ENCODE measurements at regions not wholly inside any gene's neighbourhood (a gene's known extent, or its start where the extent isn't known, plus 50 kb on each side); places are given as distances from the start of the nearest gene placed in this dataset.

GRCh38 chr5:52491818-52492217 lies 295.9 kb upstream of the ITGA1 start:
- no peak for DNase-seq (ENCODE audit: low read depth, low spot score)
- H3K36me3 ChIP-seq (ENCODE audit: insufficient read depth, low read length): no peaks in the 10 kb centered on the region
- TF ChIP-seq POLR2AphosphoS5 (IDR thresholded peaks at IDR 0.05; ENCODE audit: borderline replicate concordance, low read depth, low read length) (no peak), EZH2 (IDR thresholded peaks at IDR 0.05) (no peak), FOXP2 (optimal IDR thresholded peaks at IDR 0.05; ENCODE audit: control extremely low read depth, extremely low read length, insufficient read depth) (no peak)
- no peak overlapping the region for H3K27ac ChIP-seq
- no peak overlapping the region for H3K4me3 ChIP-seq
- no peak overlapping the region for H3K9ac ChIP-seq (ENCODE audit: insufficient read length)
- H3K9me3 ChIP-seq (ENCODE audit: low read depth, low read length): no peaks in the 10 kb centered on the region

DNA sequence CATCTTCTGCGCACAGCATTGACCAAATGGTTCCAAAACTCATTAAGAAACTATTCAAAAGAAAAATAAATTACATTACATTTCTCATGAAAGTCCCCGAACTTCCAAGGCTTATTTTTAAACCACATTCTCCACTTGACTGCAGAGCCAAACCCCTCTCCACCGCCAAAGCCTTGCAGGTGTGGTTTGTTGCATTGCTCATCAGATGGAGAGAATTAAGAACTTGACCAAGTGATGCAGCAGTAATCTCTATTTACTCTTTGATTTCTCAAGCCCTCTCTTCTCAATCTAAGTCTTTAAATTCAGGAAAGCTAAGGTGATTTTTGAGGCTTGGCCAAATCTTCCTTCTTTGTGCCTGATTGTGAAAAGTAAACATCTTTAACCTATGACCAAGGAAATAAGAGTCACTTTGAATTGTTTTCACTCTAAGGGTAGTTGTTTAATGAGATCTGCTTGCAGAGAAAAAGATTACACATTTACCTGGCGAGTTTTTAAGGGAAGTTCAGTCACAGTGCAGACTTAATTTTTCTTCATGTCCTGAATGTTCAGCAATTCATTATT lies 290.5 kb upstream of the ITGA1 start:
- TF ChIP-seq FOXP2 (optimal IDR thresholded peaks at IDR 0.05; ENCODE audit: control extremely low read depth, extremely low read length, insufficient read depth) (no peak), POLR2AphosphoS5 (IDR thresholded peaks at IDR 0.05; ENCODE audit: borderline replicate concordance, low read depth, low read length) (no peak), EZH2 (IDR thresholded peaks at IDR 0.05) (no peak)
- DNase-seq (ENCODE audit: low read depth, low spot score): no peak
- Histone ChIP-seq H3K4me3 (no peak overlapping the region), H3K36me3 (ENCODE audit: insufficient read depth, low read length) (no peaks in the 10 kb centered on the region), H3K9ac (ENCODE audit: insufficient read length) (no peak overlapping the region), H3K27ac (no peak overlapping the region), H3K9me3 (ENCODE audit: low read depth, low read length) (no peaks in the 10 kb centered on the region)

DNA sequence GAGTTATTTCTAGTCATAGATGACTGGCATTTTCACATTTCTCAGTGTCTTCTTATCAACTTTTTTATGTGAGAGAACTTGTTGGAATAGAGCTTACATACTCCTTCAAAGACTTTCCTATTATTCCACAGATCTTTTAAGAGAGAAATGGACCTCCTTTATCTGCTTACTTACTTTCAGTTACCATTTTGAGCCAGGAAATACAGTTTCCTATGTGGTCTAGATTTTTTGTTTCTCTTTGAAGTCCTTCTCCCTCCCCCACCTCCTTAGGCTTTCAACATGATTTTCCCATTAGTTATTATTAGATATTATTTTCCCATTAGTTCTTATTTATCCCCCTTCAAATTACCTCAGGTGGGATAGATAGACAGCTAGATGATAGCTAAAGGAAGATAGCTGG lies 289.1 kb upstream of the ITGA1 start:
- no peak overlapping the region for H3K9ac ChIP-seq (ENCODE audit: insufficient read length)
- DNase-seq (ENCODE audit: low read depth, low spot score): no peak

GRCh38 chr5:52502460-52502999 lies 285.2 kb upstream of the ITGA1 start:
- no peak overlapping the region for H3K4me3 ChIP-seq

More for the DNA sequence above, 289.1 kb upstream of the ITGA1 start:
- H3K9me3 ChIP-seq (ENCODE audit: low read depth, low read length): no peaks in the 10 kb centered on the region
- H3K27ac ChIP-seq: no peak overlapping the region
- no peaks in the 10 kb centered on the region for H3K36me3 ChIP-seq (ENCODE audit: insufficient read depth, low read length)
- TF ChIP-seq POLR2AphosphoS5 (IDR thresholded peaks at IDR 0.05; ENCODE audit: borderline replicate concordance, low read depth, low read length): no peak
- no peak for TF ChIP-seq FOXP2 (optimal IDR thresholded peaks at IDR 0.05; ENCODE audit: control extremely low read depth, extremely low read length, insufficient read depth)
- TF ChIP-seq EZH2 (IDR thresholded peaks at IDR 0.05): no peak
- no peak overlapping the region for H3K4me3 ChIP-seq

GRCh38 chr5:52504584-52505240 lies 283.0 kb upstream of the ITGA1 start:
- no peak overlapping the region for H3K9ac ChIP-seq (ENCODE audit: insufficient read length)
- no peak overlapping the region for H3K4me3 ChIP-seq
- TF ChIP-seq POLR2AphosphoS5 (IDR thresholded peaks at IDR 0.05; ENCODE audit: borderline replicate concordance, low read depth, low read length) (no peak), EZH2 (IDR thresholded peaks at IDR 0.05) (no peak), FOXP2 (optimal IDR thresholded peaks at IDR 0.05; ENCODE audit: control extremely low read depth, extremely low read length, insufficient read depth) (no peak)
- no peak overlapping the region for H3K27ac ChIP-seq
- no peaks in the 10 kb centered on the region for H3K9me3 ChIP-seq (ENCODE audit: low read depth, low read length)
- no peaks in the 10 kb centered on the region for H3K36me3 ChIP-seq (ENCODE audit: insufficient read depth, low read length)
- DNase-seq (ENCODE audit: low read depth, low spot score): no peak

More at GRCh38 chr5:52502460-52502999, 285.2 kb upstream of the ITGA1 start:
- Histone ChIP-seq H3K36me3 (ENCODE audit: insufficient read depth, low read length) (no peaks in the 10 kb centered on the region), H3K27ac (no peak overlapping the region), H3K9ac (ENCODE audit: insufficient read length) (no peak overlapping the region), H3K9me3 (ENCODE audit: low read depth, low read length) (no peaks in the 10 kb centered on the region)
- no peak for DNase-seq (ENCODE audit: low read depth, low spot score)
- no peak for TF ChIP-seq EZH2 (IDR thresholded peaks at IDR 0.05)
- no peak for TF ChIP-seq POLR2AphosphoS5 (IDR thresholded peaks at IDR 0.05; ENCODE audit: borderline replicate concordance, low read depth, low read length)
- TF ChIP-seq FOXP2 (optimal IDR thresholded peaks at IDR 0.05; ENCODE audit: control extremely low read depth, extremely low read length, insufficient read depth): no peak

- H3K36me3 ChIP-seq (ENCODE audit: insufficient read depth, low read length): no peaks in the 10 kb centered on the region
- TF ChIP-seq EZH2 (IDR thresholded peaks at IDR 0.05): no peak
- no peak for TF ChIP-seq POLR2AphosphoS5 (IDR thresholded peaks at IDR 0.05; ENCODE audit: borderline replicate concordance, low read depth, low read length)
- no peak for TF ChIP-seq FOXP2 (optimal IDR thresholded peaks at IDR 0.05; ENCODE audit: control extremely low read depth, extremely low read length, insufficient read depth)
- no peak overlapping the region for H3K4me3 ChIP-seq
- H3K9ac ChIP-seq (ENCODE audit: insufficient read length): no peak overlapping the region
- DNase-seq (ENCODE audit: low read depth, low spot score): no peak
- no peaks in the 10 kb centered on the region for H3K9me3 ChIP-seq (ENCODE audit: low read depth, low read length)
- no peak overlapping the region for H3K27ac ChIP-seq
These were observed 270.0 kb upstream of the ITGA1 start for GRCh38 chr5:52517667-52518066.

- H3K9ac ChIP-seq (ENCODE audit: insufficient read length): no peak overlapping the region
- no peak overlapping the region for H3K4me3 ChIP-seq
- TF ChIP-seq EZH2 (IDR thresholded peaks at IDR 0.05) (no peak), FOXP2 (optimal IDR thresholded peaks at IDR 0.05; ENCODE audit: control extremely low read depth, extremely low read length, insufficient read depth) (no peak), POLR2AphosphoS5 (IDR thresholded peaks at IDR 0.05; ENCODE audit: borderline replicate concordance, low read depth, low read length) (no peak)
- no peaks in the 10 kb centered on the region for H3K36me3 ChIP-seq (ENCODE audit: insufficient read depth, low read length)
- DNase-seq (ENCODE audit: low read depth, low spot score): no peak
- no peaks in the 10 kb centered on the region for H3K9me3 ChIP-seq (ENCODE audit: low read depth, low read length)
- no peak overlapping the region for H3K27ac ChIP-seq
These were observed 267.5 kb upstream of the ITGA1 start for GRCh38 chr5:52520171-52520570.

DNA sequence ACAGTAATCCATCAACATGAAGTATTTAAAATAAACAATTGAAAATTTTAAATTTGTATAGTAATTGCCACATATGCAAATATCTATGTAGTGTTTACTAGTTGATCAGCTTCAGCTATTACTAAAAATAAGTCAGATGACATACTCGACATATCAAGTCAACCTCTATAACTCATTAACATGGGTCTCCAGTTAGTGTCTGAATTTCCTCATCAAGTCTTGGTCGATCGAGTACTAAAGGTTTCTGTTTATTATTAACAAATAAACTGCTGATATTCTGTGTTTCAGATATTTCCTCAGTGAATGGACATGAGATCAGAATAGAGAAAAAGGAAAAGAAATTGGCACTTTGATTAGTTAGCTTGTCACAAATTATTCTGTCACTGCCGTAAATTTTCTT lies 266.5 kb upstream of the ITGA1 start:
- Histone ChIP-seq H3K4me3 (no peak overlapping the region), H3K36me3 (ENCODE audit: insufficient read depth, low read length) (no peaks in the 10 kb centered on the region), H3K9me3 (ENCODE audit: low read depth, low read length) (no peaks in the 10 kb centered on the region), H3K9ac (ENCODE audit: insufficient read length) (no peak overlapping the region), H3K27ac (no peak overlapping the region)
- no peak for TF ChIP-seq EZH2 (IDR thresholded peaks at IDR 0.05)
- no peak for TF ChIP-seq POLR2AphosphoS5 (IDR thresholded peaks at IDR 0.05; ENCODE audit: borderline replicate concordance, low read depth, low read length)
- TF ChIP-seq FOXP2 (optimal IDR thresholded peaks at IDR 0.05; ENCODE audit: control extremely low read depth, extremely low read length, insufficient read depth): no peak
- no peak for DNase-seq (ENCODE audit: low read depth, low spot score)

Data from SK-N-MC (cell line).